ENCODE measurements at regions not wholly inside any gene's neighbourhood (a gene's known extent, or its start where the extent isn't known, plus 50 kb on each side); places are given as distances from the start of the nearest gene placed in this dataset.
"Not testable (repeated sequence)": the region's sequence is repeated elsewhere in the genome, so short reads cannot be mapped to it uniquely, and the experiment has no call there.

DNA sequence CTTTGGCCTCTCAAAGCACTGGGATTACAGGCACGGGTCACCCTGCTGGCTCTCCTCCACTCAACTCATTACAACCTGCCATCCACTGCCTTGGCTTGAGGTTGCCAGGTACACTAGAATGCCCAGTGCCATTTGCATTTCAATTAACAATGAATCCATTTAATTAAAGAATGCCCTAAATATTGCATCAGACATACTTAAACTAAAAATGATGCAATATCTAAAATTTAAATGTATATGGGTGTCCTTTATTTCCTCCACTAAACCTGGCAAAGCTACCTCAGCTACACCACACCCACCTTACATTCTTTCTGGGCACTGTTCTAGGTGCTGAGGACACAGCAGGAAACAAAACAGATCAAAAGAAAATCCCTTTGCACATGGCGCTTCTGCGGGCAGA lies 382.2 kb upstream of the ZFHX3 start:
- no peak for DNase-seq

DNA sequence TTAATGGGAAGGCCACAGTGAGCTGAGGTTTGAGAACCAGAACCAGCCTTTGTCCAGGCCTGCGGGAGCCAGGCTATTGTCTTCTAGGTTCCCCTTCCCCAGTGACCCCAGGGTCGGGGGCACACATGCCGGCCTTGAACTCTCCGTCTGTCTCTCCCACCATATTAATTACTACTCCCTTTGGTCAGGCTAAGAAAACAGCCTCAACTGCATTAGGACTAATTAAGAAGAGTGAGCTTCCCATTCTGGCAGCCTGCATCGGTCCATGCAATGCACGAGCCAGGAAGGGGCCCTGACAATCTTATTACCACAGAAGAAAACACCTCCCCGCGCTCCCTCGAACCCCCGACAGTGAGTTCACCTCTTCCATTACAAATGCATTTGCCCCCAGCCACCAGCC lies 380.2 kb upstream of the ZFHX3 start:
- no peak for DNase-seq

DNA sequence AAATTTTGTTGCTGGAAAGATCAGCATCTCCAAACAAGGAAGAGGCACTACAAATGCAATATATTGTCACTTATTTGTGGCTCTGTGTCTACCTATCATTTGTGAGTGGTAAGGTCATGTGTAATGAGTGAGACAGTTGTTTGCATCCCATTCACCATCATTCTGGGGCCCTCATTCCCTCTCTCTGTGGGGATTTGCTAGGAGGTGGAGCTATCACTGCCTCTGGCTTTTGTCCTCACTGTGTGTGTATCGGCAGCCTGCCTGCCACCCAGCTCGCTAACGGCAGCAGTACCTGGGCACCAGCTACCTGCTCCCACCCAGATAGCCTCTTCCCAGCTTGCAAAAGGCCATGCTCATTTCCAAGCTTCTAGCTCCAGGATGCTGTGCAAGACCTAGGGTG lies 379.2 kb upstream of the ZFHX3 start:
- no peak for DNase-seq

DNA sequence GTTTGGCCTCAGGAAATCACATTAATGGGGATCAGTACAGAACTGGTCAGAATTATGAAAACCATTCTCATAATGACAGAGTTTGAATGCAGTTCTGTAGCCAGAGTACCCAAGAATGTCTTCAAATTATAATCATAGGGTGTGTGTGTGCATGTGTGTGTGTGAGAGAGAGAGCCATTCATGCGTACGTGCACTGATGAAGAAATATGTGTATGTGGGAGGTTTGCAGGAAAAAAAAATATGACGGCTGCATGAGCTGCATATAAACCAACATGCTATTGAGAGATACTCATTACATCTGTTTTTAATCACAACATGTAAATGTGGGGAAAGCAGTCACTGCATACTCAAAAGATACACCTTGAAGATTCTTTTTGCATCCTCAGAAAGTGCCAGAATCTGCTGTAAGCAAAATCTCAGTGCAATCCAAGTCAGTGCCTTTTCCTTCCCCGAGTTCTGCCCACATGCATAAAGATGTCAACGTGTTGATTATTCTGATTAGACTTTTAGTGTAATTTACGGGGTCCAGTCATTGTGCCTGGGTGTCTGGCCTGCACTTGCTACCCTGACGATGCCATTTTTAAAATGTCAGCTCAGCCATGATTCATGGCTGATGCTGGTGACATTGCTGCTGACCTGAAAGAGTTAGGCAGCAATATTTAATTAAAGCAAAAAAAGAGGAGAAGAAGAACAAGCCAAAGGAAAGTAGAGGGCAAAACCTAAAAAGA lies 378.7 kb upstream of the ZFHX3 start:
- no peak for DNase-seq

DNA sequence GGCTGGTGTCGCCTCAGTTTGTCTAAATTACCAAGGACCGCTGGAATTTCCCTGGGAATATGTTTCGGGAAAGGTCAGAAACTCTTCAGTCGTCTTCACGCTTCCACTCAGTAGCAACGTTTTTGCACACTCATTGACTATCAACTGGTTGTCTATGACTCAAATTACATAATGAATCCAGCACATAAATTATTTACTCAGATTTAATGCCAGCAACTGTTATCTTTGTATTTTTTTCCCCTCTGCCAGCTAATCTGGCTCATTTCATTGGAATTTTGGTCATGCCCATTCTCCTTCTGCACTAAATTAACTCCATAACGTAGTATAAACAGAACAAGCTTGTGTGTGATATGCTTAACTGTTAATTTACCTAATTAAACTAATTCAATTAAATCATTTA lies 372.7 kb upstream of the ZFHX3 start:
- no peak for DNase-seq

DNA sequence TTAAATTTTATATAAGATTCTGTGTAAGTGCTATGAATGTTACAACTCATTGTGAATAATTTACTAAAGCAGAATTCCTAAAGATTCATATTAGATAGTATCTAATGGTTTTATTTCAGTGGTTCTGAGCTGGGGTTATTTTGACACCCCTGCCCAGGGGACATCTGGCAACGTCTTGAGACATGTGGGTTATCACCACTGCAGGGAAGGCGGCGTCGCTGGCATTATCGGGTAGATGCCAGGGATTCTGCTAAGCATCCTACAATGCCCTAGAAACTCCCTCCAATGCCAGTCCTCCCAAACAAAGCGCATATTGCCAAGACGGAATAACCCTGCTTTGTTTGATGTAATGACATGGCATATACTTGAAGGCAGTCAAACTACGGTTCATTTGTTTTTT lies 372.3 kb upstream of the ZFHX3 start:
- no peak for DNase-seq

DNA sequence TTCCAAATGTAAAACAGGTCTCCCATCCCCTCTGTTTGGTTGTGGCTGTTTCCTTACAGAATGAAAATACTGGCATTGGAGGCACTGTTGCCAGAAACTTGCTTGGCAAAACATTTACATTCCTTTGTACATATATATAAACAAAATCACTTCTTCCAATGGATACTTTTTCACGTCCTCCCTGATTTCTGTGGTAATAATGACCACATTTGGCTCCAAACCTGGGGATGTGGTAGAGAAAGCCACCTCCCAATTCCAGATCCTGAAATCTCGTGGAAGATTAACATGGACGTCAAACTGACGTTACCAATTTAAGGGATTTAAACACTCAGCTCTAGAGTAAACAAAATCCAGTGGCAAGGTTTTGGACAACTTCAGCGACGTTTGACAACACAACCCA lies 370.8 kb upstream of the ZFHX3 start:
- DNase-seq = no peak

DNA sequence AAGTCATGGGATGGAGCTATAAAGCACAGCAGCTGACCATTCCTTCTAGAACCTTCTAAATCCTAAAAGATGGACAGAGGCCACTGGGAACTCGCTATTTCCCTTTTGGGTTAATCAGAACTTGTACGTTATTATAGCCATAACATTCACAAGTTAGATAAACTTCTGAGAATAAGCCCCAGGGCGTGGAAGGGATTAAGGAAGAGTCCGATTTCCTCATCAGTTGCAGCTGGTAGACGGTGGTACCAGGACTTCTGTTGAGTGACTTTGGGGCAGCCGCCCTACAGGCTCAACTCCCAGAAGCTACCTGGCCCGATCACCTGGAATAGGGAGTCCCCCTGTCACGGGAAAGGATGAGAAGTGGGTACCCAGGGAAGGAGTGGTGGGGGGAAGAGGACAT lies 370.1 kb upstream of the ZFHX3 start:
- DNase-seq = no peak

DNA sequence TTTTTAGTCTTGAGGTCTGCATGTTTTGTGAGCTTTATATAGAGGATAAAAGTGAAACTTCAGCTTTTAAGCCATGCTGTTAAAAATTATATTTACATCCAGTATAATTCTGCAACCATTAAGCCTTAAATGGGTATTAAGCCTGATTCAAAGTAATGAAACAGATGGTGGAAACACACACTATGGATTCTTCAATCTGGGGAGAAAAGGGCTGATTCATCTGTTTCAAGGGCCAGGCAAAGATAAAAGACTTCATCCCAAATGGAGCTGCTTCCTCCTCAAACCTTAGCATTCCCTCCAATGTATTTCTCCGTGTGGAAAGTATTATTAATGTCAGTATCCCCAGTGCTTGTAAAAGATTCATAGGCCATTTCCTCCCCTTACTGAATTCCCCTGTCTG lies 367.4 kb upstream of the ZFHX3 start:
- DNase-seq = no peak

DNA sequence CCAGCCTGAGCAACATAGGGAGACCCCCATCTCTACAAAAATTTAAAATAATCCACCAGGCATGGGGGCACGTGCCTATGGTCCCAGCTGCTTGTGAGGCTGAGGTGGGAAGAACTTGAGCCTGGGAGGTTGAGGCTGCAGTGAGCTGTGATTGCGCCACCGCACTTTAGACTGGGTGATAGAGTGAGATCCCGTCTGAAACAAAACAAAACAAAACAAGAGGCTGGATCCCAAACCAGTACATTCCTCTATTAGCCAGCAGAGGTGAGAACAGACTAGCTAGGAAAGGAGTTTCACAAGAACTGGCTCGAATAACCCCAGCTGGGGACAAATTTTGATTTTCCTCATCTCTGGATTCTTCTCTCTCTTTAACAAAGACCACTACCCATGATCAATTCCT lies 366.7 kb upstream of the ZFHX3 start:
- no peak for DNase-seq

DNA sequence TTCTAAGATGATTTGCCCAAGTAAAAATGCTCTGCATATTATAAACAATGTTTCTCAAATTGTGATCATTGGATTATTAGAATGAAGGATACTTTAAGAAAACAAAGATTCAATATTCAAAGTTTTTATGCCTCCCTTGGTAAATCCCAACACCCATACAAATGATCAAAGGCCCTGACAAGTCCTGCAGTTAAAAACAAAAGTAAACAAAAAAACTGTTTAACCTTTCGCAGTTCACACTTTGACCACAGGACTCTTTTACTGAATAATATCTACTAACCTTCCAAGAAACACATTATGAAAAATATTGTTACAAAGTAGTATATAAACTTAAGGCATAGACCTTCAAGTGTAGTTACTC lies 365.9 kb upstream of the ZFHX3 start:
- DNase-seq = no peak

DNA sequence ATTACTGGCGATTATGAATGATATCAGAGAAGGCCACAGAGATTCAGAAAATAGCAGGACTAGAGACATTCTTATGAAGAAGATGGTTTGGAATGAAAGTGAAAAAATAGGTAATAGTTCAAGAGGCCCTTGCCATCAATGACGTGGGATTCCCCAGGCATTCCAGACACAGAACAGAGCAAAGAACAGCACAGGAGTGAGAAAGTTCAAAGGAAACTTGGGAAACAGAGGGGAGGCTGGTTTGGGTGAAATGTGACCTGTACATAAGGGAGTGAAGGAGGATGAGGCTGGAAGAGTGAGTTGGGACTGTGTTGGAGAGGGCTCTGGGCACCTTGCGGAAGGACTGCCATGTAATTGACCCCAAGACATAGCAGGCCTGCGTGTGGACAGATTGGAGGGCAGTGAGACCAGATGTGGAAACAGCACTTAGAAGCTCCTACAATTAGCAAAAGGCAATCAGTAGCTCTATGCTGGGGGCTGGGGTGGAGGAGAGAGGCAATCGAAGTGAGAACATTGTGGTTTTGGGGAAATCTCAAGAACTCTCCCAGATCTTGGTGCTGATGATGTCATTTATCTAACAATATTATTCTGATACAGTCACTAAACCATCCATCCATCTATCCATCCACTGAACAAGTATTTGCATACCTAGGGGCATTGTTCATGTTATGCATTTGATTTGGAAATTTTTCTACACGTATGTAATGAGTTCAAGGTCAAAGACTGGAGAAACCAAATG lies 365.3 kb upstream of the ZFHX3 start:
- DNase-seq = no peak

DNA sequence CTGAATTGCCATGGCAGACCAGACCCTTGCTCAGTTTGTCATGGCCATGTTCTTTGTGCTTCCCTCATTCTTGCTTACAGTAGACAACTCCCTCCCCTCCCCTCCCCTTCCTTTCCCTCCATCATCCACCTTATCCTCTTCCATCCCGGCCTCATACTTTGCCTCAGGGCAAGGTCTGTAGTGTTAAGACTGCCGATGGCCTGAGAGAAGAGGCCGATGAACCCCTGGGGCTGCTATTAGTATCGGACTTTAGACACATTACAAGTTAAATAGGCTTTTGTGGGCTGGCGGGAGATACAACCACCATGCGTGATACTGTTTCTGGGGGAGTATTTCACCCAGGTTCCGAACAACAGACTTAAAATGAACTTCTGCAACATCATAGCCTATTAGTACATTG lies 364.5 kb upstream of the ZFHX3 start:
- no peak for DNase-seq

DNA sequence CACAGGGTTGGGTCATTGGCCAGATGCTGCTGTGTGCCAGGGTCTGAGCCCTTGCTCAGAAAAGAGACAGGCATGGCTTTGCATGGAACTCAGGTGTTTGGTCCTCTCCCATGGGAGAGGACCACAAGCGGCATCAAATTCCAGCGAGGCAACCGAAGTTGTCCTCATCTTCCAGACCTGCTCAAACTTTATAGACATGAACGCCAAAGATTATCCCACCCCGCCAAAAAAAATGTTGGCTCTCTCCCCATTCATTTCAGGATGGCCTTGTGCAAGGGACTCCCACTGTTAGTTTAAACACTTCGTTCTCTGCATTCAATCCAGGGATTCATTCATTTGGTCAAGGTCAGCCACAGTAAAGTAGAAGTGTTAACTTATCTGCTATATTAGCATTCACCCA lies 360.8 kb upstream of the ZFHX3 start:
- DNase-seq = no peak

DNA sequence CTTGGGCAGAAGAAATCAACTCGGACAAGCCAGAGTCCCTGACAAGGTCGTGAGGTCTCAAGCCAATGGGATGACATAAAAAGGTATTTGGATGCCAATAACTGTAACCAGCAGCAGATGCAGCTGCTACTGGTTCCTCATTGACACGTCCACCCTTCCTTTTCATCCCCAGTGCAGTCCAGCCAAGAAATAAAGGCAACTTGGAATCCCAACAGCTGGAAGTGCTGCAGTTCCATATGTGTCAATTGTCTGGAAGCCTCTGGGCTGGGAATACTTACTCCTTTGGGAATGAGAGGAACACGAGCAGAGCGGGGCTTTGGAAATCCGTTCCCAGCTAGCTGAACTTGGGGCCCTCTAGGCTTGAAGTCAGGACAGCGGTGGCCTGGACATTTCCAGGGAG lies 360.4 kb upstream of the ZFHX3 start:
- DNase-seq = no peak

DNA sequence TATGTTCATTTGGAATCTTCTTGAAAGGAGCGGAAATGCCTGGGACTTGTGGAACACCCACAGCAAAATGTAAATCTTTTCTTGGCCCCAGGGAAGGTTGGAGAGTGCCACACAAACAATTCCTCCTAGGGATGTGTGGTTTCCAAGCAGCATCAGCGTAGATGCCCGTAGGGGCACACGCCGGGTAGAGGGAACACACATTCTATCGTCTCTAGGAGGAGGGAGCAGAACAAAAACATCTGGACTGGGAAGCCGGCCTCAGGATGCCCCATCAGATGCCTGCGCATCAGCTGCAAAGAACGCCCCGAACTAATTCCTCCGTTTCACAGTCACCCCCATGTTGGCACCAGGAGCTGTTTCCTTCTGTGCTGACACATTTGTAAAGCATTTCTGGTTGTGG lies 357.9 kb upstream of the ZFHX3 start:
- DNase-seq = no peak

DNA sequence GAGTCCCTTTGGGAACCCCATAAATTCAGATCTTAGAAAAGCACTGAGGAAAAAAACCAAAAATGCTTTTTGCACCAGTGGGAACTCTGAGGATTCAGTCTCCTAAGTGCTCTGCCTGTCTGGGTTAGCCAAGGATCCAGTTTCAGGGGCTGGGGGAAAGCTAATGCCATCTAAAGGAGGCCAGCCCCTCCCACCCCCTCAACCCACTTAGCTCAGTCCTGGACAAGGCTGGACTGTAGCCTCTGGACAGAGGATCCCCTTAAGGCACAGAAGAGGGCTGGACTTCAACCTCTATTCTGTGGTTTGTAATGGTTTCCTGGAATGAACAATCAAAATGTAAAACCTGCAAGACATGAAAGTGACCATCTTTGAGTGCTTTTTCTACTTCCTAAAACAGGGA lies 356.1 kb upstream of the ZFHX3 start:
- no peak for DNase-seq

DNA sequence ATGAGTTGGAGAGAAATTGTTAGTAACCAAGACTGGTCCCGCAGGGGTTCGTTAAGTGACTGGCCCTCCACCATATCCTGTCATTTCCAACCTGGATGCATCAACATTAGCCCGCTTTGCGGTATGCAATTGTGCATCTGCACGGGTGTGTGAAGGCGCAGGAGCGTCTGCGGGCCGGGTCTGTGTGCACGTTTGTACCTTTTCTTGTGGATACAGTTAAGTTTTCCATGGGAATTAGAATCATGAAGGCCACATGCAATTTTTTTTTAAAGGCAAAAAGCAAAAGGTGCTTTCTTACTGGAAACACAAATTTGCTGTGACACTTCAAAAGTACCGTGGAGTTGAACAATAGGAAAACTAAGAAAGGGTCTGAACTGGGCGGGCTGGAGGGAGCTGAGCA lies 355.4 kb upstream of the ZFHX3 start:
- DNase-seq = no peak

DNA sequence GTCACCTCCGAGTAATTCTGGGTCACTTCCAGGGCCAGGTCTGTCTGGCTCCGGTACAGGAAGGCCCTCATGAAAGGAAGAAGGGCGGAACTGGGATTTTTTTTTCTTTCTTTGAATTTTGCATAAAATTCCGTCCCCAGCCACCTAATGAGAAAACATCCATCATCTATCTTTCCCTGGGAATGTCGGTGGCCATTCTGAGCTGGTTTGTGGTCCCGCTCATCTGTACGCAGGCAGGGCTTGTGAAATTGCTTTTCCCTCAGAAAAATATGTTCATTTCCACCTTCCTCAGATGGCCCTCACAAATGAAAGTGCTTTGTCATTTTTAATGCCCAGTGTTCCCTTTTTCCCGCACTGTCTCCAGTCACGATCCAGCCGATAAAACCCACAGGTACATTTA lies 353.0 kb upstream of the ZFHX3 start:
- DNase-seq = no peak

DNA sequence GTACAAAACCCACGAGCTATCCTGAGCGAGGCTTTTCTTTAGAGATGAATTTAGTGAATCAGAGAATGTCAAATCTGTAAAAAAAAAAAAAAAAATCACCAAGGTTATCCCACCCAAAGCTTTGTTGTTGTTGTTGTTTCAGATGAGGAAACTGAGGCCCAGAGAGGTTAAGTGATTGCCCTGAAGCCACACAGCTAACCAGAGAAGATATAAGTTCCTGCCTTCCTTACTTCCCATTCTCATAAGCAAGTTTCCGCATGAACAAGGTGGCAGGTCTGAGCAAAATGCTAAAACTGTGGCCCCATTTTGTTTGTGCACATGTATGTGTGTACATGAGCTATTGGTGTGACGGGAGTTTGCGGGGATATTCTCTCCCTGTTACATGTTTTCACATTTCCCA lies 352.1 kb upstream of the ZFHX3 start:
- no peak for DNase-seq

DNA sequence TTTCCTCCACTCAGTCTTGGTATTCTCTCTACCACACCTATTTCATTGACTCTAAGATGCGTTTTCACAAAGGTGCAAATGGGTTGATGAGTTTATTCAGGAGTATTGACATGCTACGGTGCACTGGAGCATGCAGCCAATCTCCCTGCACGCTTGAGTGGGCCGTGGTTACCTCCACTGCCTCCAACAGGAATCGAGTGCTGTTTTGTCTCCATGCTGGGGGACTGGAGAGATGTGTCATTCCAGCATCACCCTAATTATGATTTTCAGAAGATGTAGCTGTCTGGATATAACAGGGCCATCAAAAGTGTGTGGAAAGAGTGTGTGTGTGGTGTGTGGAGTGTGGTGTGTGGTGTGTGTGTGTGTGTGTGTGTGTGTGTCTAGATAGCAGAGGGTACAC lies 351.6 kb upstream of the ZFHX3 start:
- DNase-seq = no peak

DNA sequence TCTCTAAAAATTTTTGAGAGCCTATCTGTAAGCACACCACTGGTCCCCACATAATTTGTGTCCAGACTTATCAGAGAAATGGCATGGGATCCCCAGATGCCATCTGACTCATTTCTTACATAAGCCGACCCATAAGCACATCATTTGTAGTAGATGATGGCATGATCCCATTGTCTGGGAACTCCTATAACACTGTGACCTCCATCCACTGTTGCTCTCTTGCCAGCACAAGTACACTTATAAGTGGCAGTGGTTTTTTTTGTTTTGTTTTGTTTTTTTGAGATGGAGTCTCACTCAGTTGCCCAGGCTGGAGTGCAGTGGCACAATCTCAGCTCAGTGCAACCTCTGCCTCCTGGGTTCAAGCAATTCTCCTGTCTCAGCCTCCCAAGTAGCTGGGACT lies 350.7 kb upstream of the ZFHX3 start:
- DNase-seq = not testable (repeated sequence)

DNA sequence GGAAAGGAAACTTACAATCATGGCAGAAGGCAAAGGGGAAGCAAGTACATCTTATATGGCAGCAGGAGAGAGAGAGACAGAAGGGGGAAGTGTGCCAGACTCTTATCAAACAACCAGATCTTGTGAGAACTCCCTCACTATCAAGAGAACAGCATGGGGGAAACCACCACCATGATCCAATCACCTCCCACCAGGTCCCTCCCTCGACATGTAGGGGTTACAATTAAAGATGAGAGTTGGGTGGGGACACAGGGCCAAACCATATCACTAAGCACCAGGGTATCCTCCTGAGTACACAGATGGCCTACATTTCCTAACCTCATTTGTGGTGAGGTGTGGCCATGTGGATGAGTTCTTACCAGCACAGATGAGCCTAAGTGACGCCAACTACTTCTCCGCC lies 348.6 kb upstream of the ZFHX3 start:
- DNase-seq = no peak

DNA sequence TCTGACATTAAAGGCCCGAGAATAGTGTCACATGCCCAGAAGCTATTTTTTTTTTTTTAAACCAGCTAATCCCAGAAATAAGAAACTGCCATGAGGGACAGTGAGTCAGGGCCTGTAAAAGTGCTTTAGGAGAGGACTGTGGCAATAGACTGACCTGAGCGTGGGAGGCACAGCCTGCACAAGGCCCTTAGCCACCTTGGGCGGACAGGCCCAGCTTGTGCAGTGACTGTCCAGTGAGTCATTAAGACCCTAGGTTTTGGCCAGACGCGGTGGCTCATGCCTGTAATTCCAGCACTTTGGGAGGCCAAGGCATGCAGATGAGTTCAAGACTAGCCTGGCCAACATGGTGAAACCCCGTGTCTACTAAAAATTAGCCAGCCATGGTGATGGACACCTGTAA lies 343.0 kb upstream of the ZFHX3 start:
- no peak for DNase-seq

DNA sequence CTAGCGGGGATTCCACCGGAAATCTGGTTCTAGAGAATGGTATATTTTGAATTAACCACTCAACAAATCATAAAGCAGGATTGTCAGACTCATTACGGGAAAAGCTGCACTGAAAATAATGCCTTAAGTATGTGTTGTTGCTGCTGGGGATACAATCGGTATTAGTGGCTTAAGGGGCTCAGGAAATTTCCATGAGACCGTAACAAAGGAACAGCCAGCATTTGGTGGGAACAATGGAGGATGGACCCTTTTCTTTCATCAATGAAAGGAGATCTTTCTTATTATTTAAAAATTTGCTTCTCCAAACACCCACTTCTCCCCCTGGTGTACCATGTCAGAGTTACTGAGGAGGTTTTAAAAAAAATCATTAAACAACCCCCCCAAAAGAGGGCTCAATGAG lies 342.6 kb upstream of the ZFHX3 start:
- no peak for DNase-seq
